ENCODE measurements at regions not wholly inside any gene's neighbourhood (a gene's known extent, or its start where the extent isn't known, plus 50 kb on each side); places are given as distances from the start of the nearest gene placed in this dataset.

DNA sequence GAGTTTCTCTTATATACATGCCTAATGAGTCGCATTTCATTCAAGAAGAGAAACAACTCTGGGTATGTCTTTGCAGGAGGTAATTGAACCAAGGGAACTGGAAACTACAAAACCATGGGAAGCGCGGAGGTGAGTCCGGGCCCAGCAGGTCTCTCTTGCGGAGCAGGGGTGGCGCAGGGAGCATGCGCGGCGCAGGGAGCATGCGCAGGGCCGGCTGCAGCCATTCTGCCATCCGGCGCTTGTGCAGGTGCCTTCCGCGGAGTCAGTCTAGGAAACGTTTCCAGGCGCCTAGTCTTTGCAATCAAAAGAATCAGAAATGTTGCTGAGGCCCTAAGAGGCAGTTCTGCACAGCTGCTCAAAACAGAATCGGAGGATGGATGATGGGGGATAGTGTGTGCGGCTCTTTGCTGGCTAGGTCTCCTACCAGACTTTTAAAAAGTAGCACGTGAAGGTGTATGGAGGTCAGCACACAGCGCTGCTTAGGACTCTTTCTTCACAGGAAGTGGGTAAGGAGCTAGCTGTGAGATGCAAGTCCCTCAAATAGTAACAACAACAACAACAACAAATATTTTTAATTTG is 433.8 kb upstream of the FAT1 start:
- H3K9me3 ChIP-seq (ENCODE audit: low read depth, low read length, poor library complexity, severe bottlenecking) = no peaks in the 10 kb centered on the region
- intact Hi-C loops (cut with micrococcal nuclease; ENCODE audit: unreplicated experiment) = loop anchor here (10.0 kb wide), 1 partner anchor 433 kb away; the partner anchor contains the start of gene FAT1
- no TSS peak for BruUV-seq (replicated peaks)
- no peak overlapping the region for H3K4me3 ChIP-seq (ENCODE audit: low read depth, low read length, poor library complexity, severe bottlenecking)
- H3K4me1 ChIP-seq (ENCODE audit: insufficient read depth, low read length, poor library complexity, severe bottlenecking) = no peaks in the 10 kb centered on the region
- no peak for DNase-seq (ENCODE audit: low spot score)
- POLR2A ChIA-PET (ENCODE audit: low non-redundant PET) = no interaction called here
- no peak overlapping the region for H3K27ac ChIP-seq (ENCODE audit: low read depth, low read length, poor library complexity, severe bottlenecking)
- peaks cover 39% of the 10 kb centered on the region for H3K27me3 ChIP-seq (replicated peaks; ENCODE audit: insufficient read depth, low read depth, low read length, poor library complexity)
- CTCF ChIA-PET = no interaction called here
- no peak for TF ChIP-seq CTCF (conservative IDR thresholded peaks at IDR 0.05; ENCODE audit: low read depth, low read length)
- TF ChIP-seq EZH2 (IDR thresholded peaks at IDR 0.05; ENCODE audit: borderline replicate concordance, low read depth, low read length, poor library complexity, severe bottlenecking) = no peak
- no peaks in the 10 kb centered on the region for H3K36me3 ChIP-seq (ENCODE audit: insufficient read depth, low read length, poor library complexity, severe bottlenecking)

GRCh38 chr4:187158003-187158402 is 434.3 kb upstream of the FAT1 start:
- DNase-seq (ENCODE audit: low spot score) = no peak
- intact Hi-C loops (cut with micrococcal nuclease; ENCODE audit: unreplicated experiment) = loop anchor here (10.0 kb wide), 1 partner anchor 433 kb away; the partner anchor contains the start of gene FAT1
- Histone ChIP-seq H3K4me1 (ENCODE audit: insufficient read depth, low read length, poor library complexity, severe bottlenecking) (no peaks in the 10 kb centered on the region), H3K36me3 (ENCODE audit: insufficient read depth, low read length, poor library complexity, severe bottlenecking) (no peaks in the 10 kb centered on the region), H3K4me3 (ENCODE audit: low read depth, low read length, poor library complexity, severe bottlenecking) (no peak overlapping the region), H3K9me3 (ENCODE audit: low read depth, low read length, poor library complexity, severe bottlenecking) (no peaks in the 10 kb centered on the region), H3K27ac (ENCODE audit: low read depth, low read length, poor library complexity, severe bottlenecking) (no peak overlapping the region), H3K27me3 (replicated peaks; ENCODE audit: insufficient read depth, low read depth, low read length, poor library complexity) (peaks cover 41% of the 10 kb centered on the region)
- POLR2A ChIA-PET (ENCODE audit: low non-redundant PET) = interaction anchor here (0.6 kb wide), 1 partner anchor 574 kb away, joined by 4 read pairs; no protein-coding TSS in a partner anchor
- CTCF ChIA-PET = no interaction called here
- TF ChIP-seq EZH2 (IDR thresholded peaks at IDR 0.05; ENCODE audit: borderline replicate concordance, low read depth, low read length, poor library complexity, severe bottlenecking) (no peak), CTCF (conservative IDR thresholded peaks at IDR 0.05; ENCODE audit: low read depth, low read length) (no peak)
- BruUV-seq (replicated peaks) = no TSS peak

- POLR2A ChIA-PET (ENCODE audit: low non-redundant PET) = no interaction called here
- no peaks in the 10 kb centered on the region for H3K9me3 ChIP-seq (ENCODE audit: low read depth, low read length, poor library complexity, severe bottlenecking)
- DNase-seq (ENCODE audit: low spot score) = no peak
- no peak overlapping the region for H3K4me3 ChIP-seq (ENCODE audit: low read depth, low read length, poor library complexity, severe bottlenecking)
- CTCF ChIA-PET = no interaction called here
- no peak for TF ChIP-seq EZH2 (IDR thresholded peaks at IDR 0.05; ENCODE audit: borderline replicate concordance, low read depth, low read length, poor library complexity, severe bottlenecking)
- intact Hi-C loops (cut with micrococcal nuclease; ENCODE audit: unreplicated experiment) = no loop called here
- no peaks in the 10 kb centered on the region for H3K36me3 ChIP-seq (ENCODE audit: insufficient read depth, low read length, poor library complexity, severe bottlenecking)
- no TSS peak for BruUV-seq (replicated peaks)
- peaks cover 36% of the 10 kb centered on the region for H3K27me3 ChIP-seq (replicated peaks; ENCODE audit: insufficient read depth, low read depth, low read length, poor library complexity)
- H3K27ac ChIP-seq (ENCODE audit: low read depth, low read length, poor library complexity, severe bottlenecking) = no peak overlapping the region
- H3K4me1 ChIP-seq (ENCODE audit: insufficient read depth, low read length, poor library complexity, severe bottlenecking) = no peaks in the 10 kb centered on the region
Observed at GRCh38 chr4:187160486-187160885, 436.8 kb upstream of the FAT1 start.

Data from A673 (cell line).